ENCODE measurements at regions not wholly inside any gene's neighbourhood (a gene's known extent, or its start where the extent isn't known, plus 50 kb on each side); places are given as distances from the start of the nearest gene placed in this dataset.

DNA sequence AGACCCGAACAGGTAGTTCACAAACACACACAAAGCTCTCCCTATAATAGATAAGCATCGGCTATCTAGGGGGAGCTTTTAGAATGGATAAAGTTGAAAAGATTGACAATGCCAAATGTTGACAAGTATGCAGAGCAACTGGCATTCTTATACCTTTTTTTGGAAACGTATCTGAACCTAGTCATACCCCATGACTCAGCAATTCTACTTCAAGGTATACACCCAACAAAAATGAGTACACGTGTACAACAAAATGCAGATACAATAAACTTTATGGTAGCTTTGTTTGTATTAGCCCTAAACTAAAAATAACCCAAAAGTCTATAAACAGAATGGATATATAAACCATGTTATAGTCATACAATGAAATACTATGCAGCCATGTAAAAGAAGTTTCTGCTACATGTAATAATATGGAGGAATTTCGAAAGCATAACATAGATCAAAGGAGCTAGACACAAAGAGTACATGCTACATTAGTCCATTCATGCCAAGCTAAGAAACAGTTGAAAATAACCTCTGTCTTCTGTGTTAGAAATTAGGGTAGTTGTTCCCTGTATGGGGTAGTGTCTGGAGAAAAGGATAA lies 718.5 kb upstream of the ZNF608 start:
- H3K27ac ChIP-seq (replicated peaks in 1 of 4): no peak overlapping the region
- no peaks in the 10 kb centered on the region for H3K9me3 ChIP-seq
- 91% methylated on average over 5 of the region's 5 CpGs for WGBS
- no peaks in the 10 kb centered on the region for H3K27me3 ChIP-seq
- TF ChIP-seq POLR2AphosphoS5 (IDR thresholded peaks at IDR 0.05) (no peak), CTCF (IDR thresholded peaks at IDR 0.05) (no peak), EP300 (IDR thresholded peaks at IDR 0.05) (no peak), POLR2A (IDR thresholded peaks at IDR 0.05; ENCODE audit: low read depth) (no peak)
- H3K4me1 ChIP-seq: no peaks in the 10 kb centered on the region
- no peak overlapping the region for H3K4me3 ChIP-seq
- intact Hi-C loops (cut with DNase I): no loop called here
- no peak for DNase-seq (ENCODE audit: extremely low spot score)
- no peaks in the 10 kb centered on the region for H3K36me3 ChIP-seq

DNA sequence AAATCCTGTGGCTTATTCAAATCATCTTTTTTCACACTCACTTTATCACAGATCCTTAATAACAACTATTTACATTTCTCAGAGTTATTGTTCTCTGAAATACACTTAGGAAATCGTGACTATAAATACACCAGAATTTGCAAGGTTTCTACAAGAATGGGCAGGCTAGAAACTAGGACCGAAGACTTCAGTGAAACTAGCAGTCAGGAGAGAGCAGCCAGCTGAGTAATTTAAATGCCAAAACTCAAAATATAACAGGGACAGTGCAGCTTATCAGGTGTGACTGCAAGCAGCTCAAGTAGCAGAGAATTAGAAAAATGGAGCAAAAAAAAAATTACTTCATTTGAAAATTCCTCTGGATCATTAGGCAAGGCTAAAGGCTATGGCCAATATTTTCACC lies 719.3 kb upstream of the ZNF608 start:
- no peaks in the 10 kb centered on the region for H3K9me3 ChIP-seq
- intact Hi-C loops (cut with DNase I): no loop called here
- TF ChIP-seq CTCF (IDR thresholded peaks at IDR 0.05): no peak
- TF ChIP-seq POLR2AphosphoS5 (IDR thresholded peaks at IDR 0.05): no peak
- DNase-seq (ENCODE audit: extremely low spot score): no peak
- WGBS: 41% methylated on average over 2 of the region's 2 CpGs
- H3K27me3 ChIP-seq: no peaks in the 10 kb centered on the region
- no peaks in the 10 kb centered on the region for H3K4me1 ChIP-seq
- H3K36me3 ChIP-seq: no peaks in the 10 kb centered on the region
- no peak overlapping the region for H3K4me3 ChIP-seq
- no peak overlapping the region for H3K27ac ChIP-seq (replicated peaks in 1 of 4)

DNA sequence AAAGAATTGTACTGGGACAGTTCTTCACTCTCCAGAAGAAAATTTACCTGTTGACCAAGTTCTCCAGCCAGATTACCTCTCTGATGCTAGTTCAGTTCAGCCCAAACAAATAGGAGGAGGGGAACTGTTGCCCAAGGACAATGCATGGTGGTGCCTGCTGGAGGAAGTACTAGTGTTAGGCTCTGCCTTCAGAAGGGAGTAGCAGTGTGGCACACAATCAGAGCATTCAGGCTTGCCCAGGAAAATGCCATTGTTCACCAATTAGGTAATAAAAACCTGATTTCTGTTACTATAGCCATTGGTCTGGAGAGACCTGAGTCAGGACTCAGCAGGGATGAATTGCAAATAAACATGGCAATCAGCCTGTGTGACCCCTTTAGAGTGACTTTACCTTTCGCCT lies 720.8 kb upstream of the ZNF608 start:
- whole genome bisulfite sequencing: 100% methylated on average over 1 of the region's 1 CpG
- H3K36me3 ChIP-seq: no peaks in the 10 kb centered on the region
- no peak overlapping the region for H3K4me3 ChIP-seq
- no peak overlapping the region for H3K27ac ChIP-seq (replicated peaks in 1 of 4)
- intact Hi-C loops (cut with DNase I): no loop called here
- no peaks in the 10 kb centered on the region for H3K27me3 ChIP-seq
- H3K9me3 ChIP-seq: no peaks in the 10 kb centered on the region
- no peak for DNase-seq (ENCODE audit: extremely low spot score)
- no peak for TF ChIP-seq CTCF (IDR thresholded peaks at IDR 0.05)
- no peak for TF ChIP-seq EP300 (IDR thresholded peaks at IDR 0.05)
- H3K4me1 ChIP-seq: no peaks in the 10 kb centered on the region

DNA sequence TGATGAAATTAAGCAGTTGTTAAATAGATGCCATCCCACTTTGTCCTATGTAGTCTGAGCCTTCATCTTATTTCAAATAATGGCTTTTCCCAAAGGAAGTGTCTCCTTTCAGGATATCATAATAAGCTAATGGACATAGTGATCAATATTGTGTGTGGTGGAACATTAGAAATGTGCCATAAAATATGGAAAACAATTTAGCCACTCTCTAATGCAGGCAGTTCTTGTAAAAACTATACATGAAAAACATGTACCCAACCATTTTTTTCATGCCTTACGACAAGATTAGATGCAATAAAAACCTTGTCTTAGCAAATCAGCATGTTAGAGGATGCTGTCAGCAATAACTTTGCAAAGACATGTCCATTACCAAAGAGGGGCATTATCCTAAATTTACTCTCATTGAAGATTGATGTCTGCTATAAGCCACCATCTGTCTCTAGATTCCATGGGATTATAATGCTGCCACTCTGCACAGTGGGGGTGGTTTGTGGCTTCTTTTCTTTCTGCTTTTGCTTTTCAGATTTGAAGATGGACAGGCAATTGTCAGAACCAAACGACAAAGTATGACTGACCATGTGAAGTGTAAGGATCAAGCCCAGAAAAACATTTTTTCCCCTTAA lies 724.0 kb upstream of the ZNF608 start:
- Histone ChIP-seq H3K27me3 (no peaks in the 10 kb centered on the region), H3K4me3 (no peak overlapping the region), H3K4me1 (no peaks in the 10 kb centered on the region), H3K27ac (replicated peaks in 1 of 4) (no peak overlapping the region), H3K9me3 (no peaks in the 10 kb centered on the region), H3K36me3 (no peaks in the 10 kb centered on the region)
- 89% methylated on average over 2 of the region's 2 CpGs for WGBS
- no peak for DNase-seq (ENCODE audit: extremely low spot score)
- no peak for TF ChIP-seq POLR2A (IDR thresholded peaks at IDR 0.05; ENCODE audit: low read depth)
- TF ChIP-seq EP300 (IDR thresholded peaks at IDR 0.05): no peak
- TF ChIP-seq CTCF (IDR thresholded peaks at IDR 0.05): no peak
- intact Hi-C loops (cut with DNase I): no loop called here

Measured in esophagus muscularis mucosa (tissue), 4 donors.